ENCODE measurements at regions not wholly inside any gene's neighbourhood (a gene's known extent, or its start where the extent isn't known, plus 50 kb on each side); places are given as distances from the start of the nearest gene placed in this dataset.

DNA sequence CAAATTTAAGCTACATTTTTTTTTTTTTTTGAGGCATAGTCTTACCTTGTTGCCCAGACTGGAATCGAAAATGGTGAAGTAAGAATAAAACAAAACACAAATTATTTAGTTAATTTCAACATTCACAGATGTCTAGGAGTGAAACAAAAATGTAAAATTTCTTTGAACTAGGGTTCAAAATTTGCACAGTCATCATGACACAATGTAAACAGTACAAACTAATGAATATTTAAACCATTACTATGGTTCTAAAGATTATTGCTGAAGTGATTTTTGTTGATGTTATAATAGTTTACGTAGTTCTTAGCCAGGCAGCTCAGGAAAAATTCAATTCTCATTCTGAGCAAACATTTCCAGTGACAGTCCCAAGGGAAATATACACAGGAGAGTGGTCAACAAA, 633.1 kb downstream of the GRXCR1 start:
- Histone ChIP-seq H3K27ac (ENCODE audit: control insufficient read depth, insufficient read depth, low read length) (no peak overlapping the region), H4K20me1 (ENCODE audit: control insufficient read depth, extremely low read depth, insufficient read depth, low read length) (no peaks in the 10 kb centered on the region), H3K79me2 (ENCODE audit: control insufficient read depth, insufficient read depth, low read length) (no peaks in the 10 kb centered on the region), H3K4me1 (ENCODE audit: control insufficient read depth, extremely low read depth, insufficient read depth, low read length) (no peaks in the 10 kb centered on the region), H3K27me3 (ENCODE audit: control insufficient read depth, extremely low read depth, insufficient read depth, low read length) (no peaks in the 10 kb centered on the region), H3K9me1 (ENCODE audit: control insufficient read depth, extremely low read depth, insufficient read depth, low read length) (no peaks in the 10 kb centered on the region), H3K9me3 (ENCODE audit: control insufficient read depth, low read depth, low read length) (no peaks in the 10 kb centered on the region), H3K4me3 (ENCODE audit: control insufficient read depth in 2 of 3, extremely low read depth in 1 of 3, insufficient read depth in 2 of 3, low read depth in 1 of 3, low read length in 3 of 3) (no peak overlapping the region), H3K4me2 (ENCODE audit: control insufficient read depth, extremely low read depth, insufficient read depth, low read depth, low read length) (no peak overlapping the region), H3K36me3 (ENCODE audit: control insufficient read depth in 2 of 2, extremely low read depth in 1 of 2, insufficient read depth in 2 of 2, low read length in 2 of 2) (no peaks in the 10 kb centered on the region), H2AFZ (ENCODE audit: control insufficient read depth, low read length) (no peak overlapping the region), H3K9ac (ENCODE audit: control insufficient read depth, extremely low read depth, insufficient read depth, low read length) (no peak overlapping the region)
- TF ChIP-seq, protein P1, sequence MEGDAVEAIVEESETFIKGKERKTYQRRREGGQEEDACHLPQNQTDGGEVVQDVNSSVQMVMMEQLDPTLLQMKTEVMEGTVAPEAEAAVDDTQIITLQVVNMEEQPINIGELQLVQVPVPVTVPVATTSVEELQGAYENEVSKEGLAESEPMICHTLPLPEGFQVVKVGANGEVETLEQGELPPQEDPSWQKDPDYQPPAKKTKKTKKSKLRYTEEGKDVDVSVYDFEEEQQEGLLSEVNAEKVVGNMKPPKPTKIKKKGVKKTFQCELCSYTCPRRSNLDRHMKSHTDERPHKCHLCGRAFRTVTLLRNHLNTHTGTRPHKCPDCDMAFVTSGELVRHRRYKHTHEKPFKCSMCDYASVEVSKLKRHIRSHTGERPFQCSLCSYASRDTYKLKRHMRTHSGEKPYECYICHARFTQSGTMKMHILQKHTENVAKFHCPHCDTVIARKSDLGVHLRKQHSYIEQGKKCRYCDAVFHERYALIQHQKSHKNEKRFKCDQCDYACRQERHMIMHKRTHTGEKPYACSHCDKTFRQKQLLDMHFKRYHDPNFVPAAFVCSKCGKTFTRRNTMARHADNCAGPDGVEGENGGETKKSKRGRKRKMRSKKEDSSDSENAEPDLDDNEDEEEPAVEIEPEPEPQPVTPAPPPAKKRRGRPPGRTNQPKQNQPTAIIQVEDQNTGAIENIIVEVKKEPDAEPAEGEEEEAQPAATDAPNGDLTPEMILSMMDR (optimal IDR thresholded peaks at IDR 0.05 in 1 of 3, IDR thresholded peaks at IDR 0.05 in 1 of 3, conservative IDR thresholded peaks at IDR 0.05 in 1 of 3; ENCODE audit: extremely low read depth in 1 of 3, insufficient read depth in 2 of 3, low read length in 3 of 3) = no peak
- no peak for TF ChIP-seq EZH2 (IDR thresholded peaks at IDR 0.05; ENCODE audit: low read length)
- FAIRE-seq = no peak
- no peak for DNase-seq (ENCODE audit: low read depth, low spot score)
- dilution Hi-C loops (cut with MboI; ENCODE audit: extremely low pct_ligation_motif_present, low sequenced_read_pairs) = no loop called here

DNA sequence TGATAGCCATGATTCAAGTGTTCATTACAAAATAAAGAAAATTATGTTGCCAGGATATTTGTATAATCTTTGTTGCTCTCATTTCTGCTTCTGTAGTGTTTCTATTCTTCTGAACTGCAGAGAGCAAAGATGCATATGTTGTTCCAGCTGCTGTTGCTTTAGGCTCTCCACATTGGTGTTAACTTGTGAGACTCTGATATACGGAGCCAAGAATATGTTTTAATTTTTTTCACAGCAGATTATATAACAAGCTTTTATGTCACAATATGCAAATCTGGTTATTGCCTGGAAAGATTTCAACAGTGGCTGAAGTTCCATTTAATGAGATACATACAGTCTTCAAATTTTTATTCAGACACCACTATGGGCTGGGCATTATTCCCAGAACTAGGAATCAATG, 655.0 kb downstream of the GRXCR1 start:
- FAIRE-seq = no peak
- dilution Hi-C loops (cut with MboI; ENCODE audit: extremely low pct_ligation_motif_present, low sequenced_read_pairs) = no loop called here
- Histone ChIP-seq H3K9me3 (ENCODE audit: control insufficient read depth, low read depth, low read length) (no peaks in the 10 kb centered on the region), H3K4me3 (ENCODE audit: control insufficient read depth in 2 of 3, extremely low read depth in 1 of 3, insufficient read depth in 2 of 3, low read depth in 1 of 3, low read length in 3 of 3) (no peak overlapping the region), H3K4me2 (ENCODE audit: control insufficient read depth, extremely low read depth, insufficient read depth, low read depth, low read length) (no peak overlapping the region), H3K9me1 (ENCODE audit: control insufficient read depth, extremely low read depth, insufficient read depth, low read length) (no peaks in the 10 kb centered on the region), H3K27ac (ENCODE audit: control insufficient read depth, insufficient read depth, low read length) (no peak overlapping the region), H4K20me1 (ENCODE audit: control insufficient read depth, extremely low read depth, insufficient read depth, low read length) (no peaks in the 10 kb centered on the region), H3K79me2 (ENCODE audit: control insufficient read depth, insufficient read depth, low read length) (no peaks in the 10 kb centered on the region), H3K36me3 (ENCODE audit: control insufficient read depth in 2 of 2, extremely low read depth in 1 of 2, insufficient read depth in 2 of 2, low read length in 2 of 2) (no peaks in the 10 kb centered on the region), H3K27me3 (ENCODE audit: control insufficient read depth, extremely low read depth, insufficient read depth, low read length) (no peaks in the 10 kb centered on the region), H3K4me1 (ENCODE audit: control insufficient read depth, extremely low read depth, insufficient read depth, low read length) (no peaks in the 10 kb centered on the region), H3K9ac (ENCODE audit: control insufficient read depth, extremely low read depth, insufficient read depth, low read length) (no peak overlapping the region), H2AFZ (ENCODE audit: control insufficient read depth, low read length) (no peak overlapping the region)
- no peak for TF ChIP-seq EZH2 (IDR thresholded peaks at IDR 0.05; ENCODE audit: low read length)
- TF ChIP-seq, protein P1 (optimal IDR thresholded peaks at IDR 0.05 in 1 of 3, IDR thresholded peaks at IDR 0.05 in 1 of 3, conservative IDR thresholded peaks at IDR 0.05 in 1 of 3; ENCODE audit: extremely low read depth in 1 of 3, insufficient read depth in 2 of 3, low read length in 3 of 3) = no peak
- no peak for DNase-seq (ENCODE audit: low read depth, low spot score)

Data from keratinocyte (primary cell).